ENCODE measurements at regions not wholly inside any gene's neighbourhood (a gene's known extent, or its start where the extent isn't known, plus 50 kb on each side); places are given as distances from the start of the nearest gene placed in this dataset.

GRCh38 chr12:125225641-125226040 lies 160.4 kb downstream of the AACS start:
- TF ChIP-seq CTCF (IDR thresholded peaks at IDR 0.05) (no peak), MAX (CRISPR knock-in tag; IDR thresholded peaks at IDR 0.05) (no peak), ATF2 (CRISPR knock-in tag; IDR thresholded peaks at IDR 0.05; ENCODE audit: borderline replicate concordance, low read depth) (no peak), JAZF1 (CRISPR knock-in tag; IDR thresholded peaks at IDR 0.05) (no peak), ZNF263 (CRISPR knock-in tag; IDR thresholded peaks at IDR 0.05; ENCODE audit: low read depth) (no peak), ZNF121 (CRISPR knock-in tag; IDR thresholded peaks at IDR 0.05) (no peak), SP1 (CRISPR knock-in tag; conservative IDR thresholded peaks at IDR 0.05) (no peak), AFF4 (CRISPR knock-in tag; IDR thresholded peaks at IDR 0.05; ENCODE audit: borderline replicate concordance) (no peak), NR2C2 (CRISPR knock-in tag; IDR thresholded peaks at IDR 0.05) (no peak), NR3C1 (CRISPR knock-in tag; conservative IDR thresholded peaks at IDR 0.05; ENCODE audit: low read depth) (no peak)
- TF ChIP-seq, protein P1, sequence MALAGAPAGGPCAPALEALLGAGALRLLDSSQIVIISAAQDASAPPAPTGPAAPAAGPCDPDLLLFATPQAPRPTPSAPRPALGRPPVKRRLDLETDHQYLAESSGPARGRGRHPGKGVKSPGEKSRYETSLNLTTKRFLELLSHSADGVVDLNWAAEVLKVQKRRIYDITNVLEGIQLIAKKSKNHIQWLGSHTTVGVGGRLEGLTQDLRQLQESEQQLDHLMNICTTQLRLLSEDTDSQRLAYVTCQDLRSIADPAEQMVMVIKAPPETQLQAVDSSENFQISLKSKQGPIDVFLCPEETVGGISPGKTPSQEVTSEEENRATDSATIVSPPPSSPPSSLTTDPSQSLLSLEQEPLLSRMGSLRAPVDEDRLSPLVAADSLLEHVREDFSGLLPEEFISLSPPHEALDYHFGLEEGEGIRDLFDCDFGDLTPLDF (CRISPR knock-in tag; IDR thresholded peaks at IDR 0.05) = no peak
